ENCODE measurements at regions not wholly inside any gene's neighbourhood (a gene's known extent, or its start where the extent isn't known, plus 50 kb on each side); places are given as distances from the start of the nearest gene placed in this dataset.

GRCh38 chr9:23557689-23558088 lies 268.4 kb downstream of the ELAVL2 start:
- no peak overlapping the region for H4K91ac ChIP-seq (ENCODE audit: insufficient read depth, low read depth, low read length)
- CTCF ChIA-PET, result no interaction called here
- H3K27me3 ChIP-seq (ENCODE audit: control insufficient read depth, insufficient read depth, low read length), result no peaks in the 10 kb centered on the region
- no peak overlapping the region for H2BK120ac ChIP-seq (ENCODE audit: low read depth, low read length)
- no peaks in the 10 kb centered on the region for H3K9me1 ChIP-seq (ENCODE audit: insufficient read depth, low read length)
- no peak overlapping the region for H3K14ac ChIP-seq (replicated peaks; ENCODE audit: low read depth, low read length)
- H4K8ac ChIP-seq (ENCODE audit: low read depth in 2 of 2, low read length in 2 of 2), result no peak overlapping the region
- H3K4me1 ChIP-seq (ENCODE audit: control insufficient read depth, insufficient read depth, low read length), result no peaks in the 10 kb centered on the region
- H2AFZ ChIP-seq (replicated peaks; ENCODE audit: low read length, poor library complexity), result no peak overlapping the region
- no peak overlapping the region for H3K23ac ChIP-seq (ENCODE audit: low read depth, low read length)
- BruUV-seq (replicated peaks), result no TSS peak
- no peak for ATAC-seq (ENCODE audit: low read depth)
- dilution Hi-C loops (cut with HindIII; ENCODE audit: low sequenced_read_pairs, unreplicated experiment), result no loop called here
- H3K4ac ChIP-seq (ENCODE audit: low read depth, low read length), result no peak overlapping the region
- peaks cover 8% of the 10 kb centered on the region for H3K9me3 ChIP-seq (ENCODE audit: control insufficient read depth, insufficient read depth, low read length)
- H3K27ac ChIP-seq (ENCODE audit: insufficient read depth, low read length), result no peak overlapping the region
- no peak overlapping the region for H3K18ac ChIP-seq (ENCODE audit: low read depth, low read length)
- H2BK20ac ChIP-seq (ENCODE audit: low read depth, low read length), result no peak overlapping the region
- H4K20me1 ChIP-seq (ENCODE audit: insufficient read depth, low read length), result no peaks in the 10 kb centered on the region
- no peak overlapping the region for H2AK9ac ChIP-seq (replicated peaks; ENCODE audit: low read depth, low read length, poor library complexity)
- H3K9ac ChIP-seq (ENCODE audit: low read depth, low read length), result no peak overlapping the region
- TF ChIP-seq SMC3 (IDR thresholded peaks at IDR 0.05; ENCODE audit: low read depth, low read length) (no peak), CHD1 (IDR thresholded peaks at IDR 0.05; ENCODE audit: low read depth, low read length) (no peak), CEBPB (IDR thresholded peaks at IDR 0.05; ENCODE audit: low read depth, low read length) (no peak), RCOR1 (IDR thresholded peaks at IDR 0.05; ENCODE audit: insufficient replicate concordance, low read length) (no peak), MAFK (IDR thresholded peaks at IDR 0.05; ENCODE audit: low read depth, low read length) (no peak), MXI1 (IDR thresholded peaks at IDR 0.05; ENCODE audit: borderline replicate concordance, low read depth, low read length) (no peak), ELK1 (IDR thresholded peaks at IDR 0.05; ENCODE audit: borderline replicate concordance, low read depth, low read length) (no peak)
- TF ChIP-seq, protein P1, sequence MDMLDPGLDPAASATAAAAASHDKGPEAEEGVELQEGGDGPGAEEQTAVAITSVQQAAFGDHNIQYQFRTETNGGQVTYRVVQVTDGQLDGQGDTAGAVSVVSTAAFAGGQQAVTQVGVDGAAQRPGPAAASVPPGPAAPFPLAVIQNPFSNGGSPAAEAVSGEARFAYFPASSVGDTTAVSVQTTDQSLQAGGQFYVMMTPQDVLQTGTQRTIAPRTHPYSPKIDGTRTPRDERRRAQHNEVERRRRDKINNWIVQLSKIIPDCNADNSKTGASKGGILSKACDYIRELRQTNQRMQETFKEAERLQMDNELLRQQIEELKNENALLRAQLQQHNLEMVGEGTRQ (IDR thresholded peaks at IDR 0.05; ENCODE audit: low read depth, low read length), result no peak
- no peaks in the 10 kb centered on the region for H3K79me1 ChIP-seq (ENCODE audit: low read depth in 1 of 2, low read length in 2 of 2)
- POLR2A ChIA-PET (ENCODE audit: unreplicated experiment), result no interaction called here
- H3K56ac ChIP-seq (ENCODE audit: extremely low read depth, insufficient read depth, low read length), result no peak overlapping the region
- no peak for DNase-seq
- H2BK15ac ChIP-seq (ENCODE audit: low read depth, low read length), result no peak overlapping the region
- H3K4me3 ChIP-seq (ENCODE audit: insufficient read depth, low read depth, low read length), result no peak overlapping the region
- no peak overlapping the region for H3K4me2 ChIP-seq (ENCODE audit: low read depth, low read length)
- in situ Hi-C loops (cut with MboI; ENCODE audit: low sequenced_read_pairs), result no loop called here
- intact Hi-C loops (cut with micrococcal nuclease), result no loop called here
- no peak overlapping the region for H2BK5ac ChIP-seq (ENCODE audit: low read depth, low read length, poor library complexity, severe bottlenecking)
- H3K36me3 ChIP-seq (ENCODE audit: control insufficient read depth, insufficient read depth, low read length), result no peaks in the 10 kb centered on the region
- no peak overlapping the region for H2AK5ac ChIP-seq (ENCODE audit: low read depth, low read length)
- H4K5ac ChIP-seq (ENCODE audit: low read depth, low read length), result no peak overlapping the region

Data from IMR-90 (cell line).